ENCODE measurements at regions not wholly inside any gene's neighbourhood (a gene's known extent, or its start where the extent isn't known, plus 50 kb on each side); places are given as distances from the start of the nearest gene placed in this dataset.

DNA sequence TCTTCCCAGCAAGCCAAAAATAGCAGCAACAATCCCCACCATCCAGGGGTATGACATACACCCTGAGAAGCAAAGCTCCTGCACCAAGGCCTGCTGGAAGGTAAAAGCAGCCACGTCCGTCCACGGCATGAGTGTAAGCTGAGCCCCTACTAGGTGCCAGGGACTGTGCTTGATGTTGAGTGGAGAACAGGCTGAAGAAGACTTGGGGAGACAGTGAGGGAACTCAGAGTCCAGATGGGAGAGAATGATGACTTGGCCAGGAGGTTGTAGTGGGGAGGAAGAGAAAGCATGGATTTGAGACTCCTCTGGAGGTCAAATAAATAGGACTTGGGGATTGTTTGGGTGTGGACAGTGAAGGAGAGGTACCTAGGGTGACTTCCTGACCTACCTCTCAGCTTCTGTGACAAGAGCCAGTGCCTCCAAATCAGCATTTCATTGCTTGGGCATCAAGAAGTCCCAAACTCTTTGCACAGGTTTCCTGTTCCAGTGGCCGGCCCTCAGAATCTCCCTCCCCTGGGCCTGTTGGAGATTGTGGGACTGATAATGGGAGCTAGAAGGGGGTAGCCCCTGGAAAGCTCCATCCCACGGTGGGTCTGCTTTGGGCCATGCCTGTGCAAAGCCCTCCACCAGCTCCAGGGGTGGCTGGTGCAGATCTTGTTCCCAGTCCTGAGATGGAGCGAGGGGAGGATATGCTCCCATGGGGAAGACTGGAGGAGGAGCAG is 58.3 kb upstream of the ADAMTS2 start:
- TF ChIP-seq POLR2A (IDR thresholded peaks at IDR 0.05): no peak
- TF ChIP-seq, protein P1, sequence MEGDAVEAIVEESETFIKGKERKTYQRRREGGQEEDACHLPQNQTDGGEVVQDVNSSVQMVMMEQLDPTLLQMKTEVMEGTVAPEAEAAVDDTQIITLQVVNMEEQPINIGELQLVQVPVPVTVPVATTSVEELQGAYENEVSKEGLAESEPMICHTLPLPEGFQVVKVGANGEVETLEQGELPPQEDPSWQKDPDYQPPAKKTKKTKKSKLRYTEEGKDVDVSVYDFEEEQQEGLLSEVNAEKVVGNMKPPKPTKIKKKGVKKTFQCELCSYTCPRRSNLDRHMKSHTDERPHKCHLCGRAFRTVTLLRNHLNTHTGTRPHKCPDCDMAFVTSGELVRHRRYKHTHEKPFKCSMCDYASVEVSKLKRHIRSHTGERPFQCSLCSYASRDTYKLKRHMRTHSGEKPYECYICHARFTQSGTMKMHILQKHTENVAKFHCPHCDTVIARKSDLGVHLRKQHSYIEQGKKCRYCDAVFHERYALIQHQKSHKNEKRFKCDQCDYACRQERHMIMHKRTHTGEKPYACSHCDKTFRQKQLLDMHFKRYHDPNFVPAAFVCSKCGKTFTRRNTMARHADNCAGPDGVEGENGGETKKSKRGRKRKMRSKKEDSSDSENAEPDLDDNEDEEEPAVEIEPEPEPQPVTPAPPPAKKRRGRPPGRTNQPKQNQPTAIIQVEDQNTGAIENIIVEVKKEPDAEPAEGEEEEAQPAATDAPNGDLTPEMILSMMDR (IDR thresholded peaks at IDR 0.05): no peak

Measured in lower leg skin (tissue), 3 donors.